Activated CD4-positive, alpha-beta T cell treated with anti-CD3 and anti-CD28 coated beads for 48 hours (primary cell): ENCODE measurements at regions not wholly inside any gene's neighbourhood (a gene's known extent, or its start where the extent isn't known, plus 50 kb on each side); places are given as distances from the start of the nearest gene placed in this dataset.
"Not testable (repeated sequence)": the region's sequence is repeated elsewhere in the genome, so short reads cannot be mapped to it uniquely, and the experiment has no call there.

Experiments
- DNase-seq: peaks from one replicate; pipeline ENCODE4 v3.0.0-alpha.2; 2020

DNA sequence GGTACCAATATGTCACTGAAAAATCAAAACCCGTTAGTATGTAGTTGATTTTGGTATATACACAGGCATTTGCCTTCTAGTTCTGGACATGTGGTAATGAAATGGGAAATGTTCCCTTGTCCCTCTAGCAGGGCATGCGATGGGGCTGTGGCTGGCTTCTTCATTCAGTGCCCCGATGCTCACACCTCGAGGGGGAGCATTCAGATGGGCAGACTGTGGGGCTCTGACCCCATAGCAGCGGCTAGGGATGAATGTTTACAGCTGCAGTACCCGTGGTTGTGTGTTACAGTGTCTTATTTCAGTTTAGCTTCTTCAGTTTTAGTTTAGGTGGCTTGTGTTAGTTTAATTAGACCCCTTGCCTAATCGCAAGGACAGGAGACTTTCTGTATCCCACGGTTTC lies 1741.0 kb upstream of the PCDH10 start:
- DNase-seq, result no peak

DNA sequence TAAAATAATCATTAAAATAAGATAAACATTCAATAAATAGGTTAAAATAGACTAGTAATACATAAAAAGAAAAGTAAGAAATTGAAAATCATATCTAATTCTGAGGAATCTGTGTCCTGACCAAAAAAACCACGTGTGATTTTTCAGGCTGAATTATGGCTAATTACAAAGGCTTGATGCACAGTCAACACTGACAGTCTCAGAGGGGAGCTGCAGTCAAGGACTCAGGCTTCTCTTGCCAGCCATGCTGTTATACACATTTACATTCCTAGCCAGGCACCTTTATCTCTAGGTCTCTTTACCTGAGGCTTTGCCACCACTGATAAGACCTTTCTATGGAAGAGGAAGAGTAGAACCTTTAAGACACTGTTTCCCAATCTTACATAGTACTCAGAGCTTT lies 1737.7 kb upstream of the PCDH10 start:
- no peak for DNase-seq

DNA sequence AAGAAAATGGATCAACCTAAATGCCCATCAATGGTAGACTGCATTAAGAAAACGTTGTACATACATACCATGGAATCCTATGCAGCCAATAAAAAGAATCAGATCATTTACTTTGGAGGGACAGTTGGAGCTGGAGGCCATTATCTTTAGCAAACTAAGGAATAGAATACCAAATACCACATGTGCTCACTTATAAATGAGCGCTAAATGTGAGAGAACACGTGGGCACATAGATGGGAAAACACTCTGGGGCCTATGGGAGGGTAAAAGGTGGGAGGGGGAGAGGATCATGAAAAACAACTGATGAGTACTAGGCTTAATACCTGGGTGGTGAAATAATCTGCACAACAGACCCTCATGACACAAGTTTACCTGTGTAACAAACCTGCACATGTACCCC lies 1729.9 kb upstream of the PCDH10 start:
- DNase-seq, result no peak

DNA sequence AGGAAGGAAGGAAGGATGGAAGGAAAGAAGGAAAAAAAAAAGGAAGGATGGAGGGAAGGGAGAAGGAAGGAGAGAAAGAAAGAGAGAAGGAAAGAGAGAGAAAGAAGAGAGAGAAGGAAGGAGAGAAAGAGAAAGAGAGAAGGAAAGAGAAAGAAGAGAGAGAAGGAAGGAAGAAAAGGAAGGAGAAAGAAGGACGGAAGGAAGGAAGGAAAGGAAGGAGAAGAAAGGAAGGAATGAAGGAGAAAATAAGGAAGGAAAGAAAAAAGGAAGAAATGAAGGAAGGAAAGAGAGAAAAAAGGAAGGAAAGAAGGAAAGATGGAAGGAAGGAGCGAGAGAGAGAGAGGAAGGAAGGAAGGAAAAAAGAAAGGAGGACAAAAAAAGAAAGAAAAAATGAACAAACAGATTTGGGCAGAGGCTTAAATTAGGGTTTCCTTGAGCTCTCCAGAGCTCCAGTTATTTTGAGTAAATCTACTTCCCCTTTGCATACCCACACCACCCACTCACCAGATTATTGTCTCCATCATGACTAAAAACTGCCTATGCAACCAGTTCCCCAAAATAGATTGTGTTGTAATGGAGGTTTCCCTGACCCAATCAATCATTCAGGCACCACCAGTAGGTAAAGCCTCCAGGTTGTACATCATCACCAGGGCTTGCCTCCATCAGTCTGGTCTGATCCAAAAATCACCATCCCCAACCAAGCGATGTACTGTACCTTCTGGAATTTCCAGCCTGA lies 1722.9 kb upstream of the PCDH10 start:
- no peak for DNase-seq

DNA sequence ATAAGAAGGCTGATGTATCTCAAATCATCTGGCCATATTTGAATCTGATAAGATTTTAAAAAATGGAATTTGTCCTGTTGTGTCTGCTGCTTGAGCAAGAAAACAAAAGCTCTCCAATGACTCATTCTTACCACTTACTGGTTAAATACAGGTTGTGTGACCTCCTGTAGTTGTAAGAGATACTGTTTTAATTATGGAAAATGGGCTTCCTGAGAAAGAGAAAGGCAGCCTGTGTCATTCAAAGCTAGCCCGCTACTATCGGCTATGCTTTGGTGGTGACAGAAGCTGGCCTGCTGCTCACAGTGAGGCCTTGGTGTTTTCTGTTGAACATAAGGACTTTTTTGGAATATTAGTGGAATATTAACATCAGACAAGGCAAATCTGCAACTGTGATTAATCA lies 1722.1 kb upstream of the PCDH10 start:
- DNase-seq, result no peak

DNA sequence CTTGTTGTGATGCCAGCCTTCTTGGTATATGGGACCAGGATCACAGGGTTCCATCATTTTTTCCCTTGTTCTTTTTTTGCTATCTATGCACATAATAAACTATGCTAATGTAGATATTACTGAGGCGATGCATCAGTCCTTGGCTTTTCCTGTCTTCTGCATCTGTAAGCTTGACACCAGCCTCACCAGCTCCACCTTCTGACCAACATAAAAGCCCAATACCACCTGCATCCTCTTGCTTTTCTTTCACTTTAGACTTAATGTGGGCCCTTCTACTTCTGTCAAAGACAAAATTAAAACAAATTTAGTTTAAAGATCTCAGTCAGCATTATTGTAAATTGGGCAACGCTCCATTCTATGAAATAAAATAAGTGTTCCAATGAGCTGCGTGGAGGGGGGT lies 1718.8 kb upstream of the PCDH10 start:
- no peak for DNase-seq

DNA sequence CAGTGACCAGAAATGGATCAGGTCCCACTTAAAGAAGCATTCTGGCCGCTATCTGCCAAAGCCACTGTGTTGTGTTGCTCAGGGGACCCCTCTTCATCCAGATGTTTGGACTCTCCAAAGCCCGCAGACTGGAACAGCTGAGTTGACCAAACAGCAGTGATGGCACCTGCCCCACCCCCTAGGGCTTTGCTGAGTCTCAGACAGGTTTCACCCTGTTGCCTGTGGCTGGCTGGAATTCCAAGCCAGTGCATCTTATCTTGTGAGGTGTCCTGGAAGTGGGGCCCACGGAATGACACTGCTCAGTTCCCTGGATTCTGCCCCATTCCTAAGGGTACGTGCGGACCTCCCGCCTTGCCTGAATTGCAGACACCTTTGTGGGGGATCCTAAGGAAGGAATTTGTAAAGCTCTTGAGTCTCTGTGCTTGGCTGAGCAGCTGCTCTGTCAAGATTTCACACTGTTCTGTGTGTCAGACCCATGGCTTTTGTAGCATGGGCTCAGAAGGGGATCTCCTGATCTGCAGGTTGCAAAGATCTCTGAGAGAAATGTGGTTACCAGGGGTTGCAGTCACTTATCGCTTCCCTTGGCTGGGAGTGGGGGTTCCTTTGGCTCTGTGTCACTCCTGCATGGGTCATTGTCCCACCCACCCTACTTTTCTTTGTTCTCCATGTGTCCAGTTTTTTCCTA lies 1707.9 kb upstream of the PCDH10 start:
- DNase-seq, result no peak

DNA sequence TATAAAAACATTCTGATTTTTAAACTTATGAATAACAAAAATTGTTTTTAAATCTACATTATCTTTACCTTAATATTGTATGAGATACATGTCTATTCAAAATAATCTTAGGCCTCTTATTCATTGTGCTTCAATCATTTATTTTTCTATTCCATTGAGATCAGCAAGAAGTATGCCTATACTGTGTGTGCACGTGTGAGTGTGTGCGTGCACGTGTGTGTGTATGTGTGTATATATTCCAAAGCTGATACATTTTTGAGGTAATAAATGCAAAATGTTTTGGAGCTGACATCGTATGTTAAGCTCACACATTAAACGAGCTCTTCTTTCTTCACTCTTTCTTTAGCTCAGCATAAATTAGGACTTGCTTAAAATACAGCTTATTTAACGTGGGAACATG lies 1701.2 kb upstream of the PCDH10 start:
- DNase-seq, result no peak

DNA sequence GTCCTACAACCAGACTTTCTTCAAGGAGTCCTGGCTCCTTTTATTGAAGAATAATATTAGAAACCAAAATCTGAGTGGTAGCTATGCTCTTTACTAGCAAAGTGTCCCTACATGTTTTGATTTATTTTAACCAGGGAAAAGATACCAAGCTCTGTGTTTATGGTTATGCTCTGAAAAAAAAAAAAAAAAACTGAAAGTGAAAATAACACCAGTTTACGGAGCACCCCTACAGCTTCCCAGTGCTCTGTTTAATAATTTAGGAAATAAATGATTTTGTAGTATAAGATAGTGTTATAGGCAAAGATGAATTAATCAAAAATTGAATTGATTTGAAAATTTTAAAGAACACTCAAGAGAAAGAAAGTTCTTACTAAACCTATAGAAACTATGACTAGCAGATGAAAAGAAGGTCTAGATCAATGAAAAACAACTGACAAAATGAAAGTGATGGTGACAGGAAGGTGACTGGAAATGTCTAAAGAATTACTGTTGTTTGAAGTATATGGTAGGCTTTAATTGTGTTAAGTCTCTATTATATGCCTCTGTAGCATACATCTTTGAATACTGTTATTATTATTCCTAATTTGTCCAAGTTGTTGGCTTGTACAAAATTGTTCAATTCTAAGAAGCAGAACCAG lies 1698.4 kb upstream of the PCDH10 start:
- no peak for DNase-seq

DNA sequence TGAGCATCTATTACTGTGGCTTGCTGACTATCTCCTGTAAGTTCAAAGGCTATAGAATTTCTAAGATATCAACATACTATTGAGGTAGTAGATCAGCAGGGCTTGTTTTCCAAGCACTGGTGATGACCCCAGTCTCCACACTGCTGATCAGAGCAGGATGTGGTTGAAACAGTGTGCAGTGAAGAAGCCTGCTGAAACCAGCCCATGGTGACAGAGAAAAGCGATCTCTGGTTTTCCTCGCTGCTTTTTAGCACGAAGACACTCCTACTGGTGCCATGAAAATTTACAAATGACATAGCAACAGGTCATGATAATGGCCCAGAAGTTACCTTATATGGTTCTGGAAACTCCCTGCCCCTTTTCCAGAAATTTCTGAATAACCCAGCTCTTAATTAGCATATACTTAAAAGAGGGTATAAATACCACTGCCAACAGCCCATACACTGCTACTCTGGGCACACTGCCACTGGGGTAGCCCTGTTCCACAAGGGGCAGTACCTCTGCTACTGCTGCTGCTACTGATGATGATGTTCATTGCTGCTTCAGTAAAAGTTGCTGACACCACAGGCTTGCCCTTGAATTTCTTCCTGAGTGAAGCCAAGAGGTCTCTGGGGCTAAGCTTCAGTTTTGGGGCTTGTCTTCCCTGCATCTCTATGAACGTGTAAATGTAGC lies 1689.5 kb upstream of the PCDH10 start:
- no peak for DNase-seq

DNA sequence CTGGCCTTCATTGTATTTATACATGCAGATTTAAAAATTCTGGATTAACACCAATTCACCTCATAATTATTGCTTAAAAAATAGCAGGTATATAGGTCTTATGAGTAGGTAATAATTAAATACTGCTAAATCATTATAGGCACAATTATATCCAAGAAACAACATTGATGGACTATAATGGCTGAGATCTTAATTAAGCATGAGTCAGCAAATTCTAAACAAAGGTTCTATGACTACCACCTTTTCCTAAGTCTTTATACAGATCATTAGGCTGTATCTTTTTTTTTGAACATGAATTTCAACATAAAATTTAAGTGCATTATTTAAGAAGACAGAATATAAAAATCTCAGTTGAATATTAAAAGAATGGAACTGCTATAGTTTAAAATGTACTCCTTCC lies 1678.7 kb upstream of the PCDH10 start:
- no peak for DNase-seq

DNA sequence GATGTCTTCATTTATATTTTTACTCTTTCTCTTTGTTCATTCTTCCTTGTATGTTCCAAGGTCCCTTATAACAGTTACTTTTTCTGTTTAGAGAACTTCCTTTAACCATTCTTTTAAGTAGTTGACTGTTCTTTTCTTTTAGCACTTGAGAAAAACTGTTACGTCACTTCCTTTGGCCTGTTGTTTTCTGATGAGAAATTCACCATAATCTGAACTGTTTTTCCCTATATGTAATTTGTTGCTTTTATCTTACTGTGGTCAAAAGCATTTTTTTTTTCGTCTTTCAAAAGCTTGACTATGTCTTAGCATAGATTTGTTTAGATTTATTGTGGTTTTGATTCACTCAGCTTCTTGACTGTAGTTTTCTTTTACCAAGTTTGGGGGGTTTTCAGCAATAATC lies 1660.3 kb upstream of the PCDH10 start:
- DNase-seq, result no peak

DNA sequence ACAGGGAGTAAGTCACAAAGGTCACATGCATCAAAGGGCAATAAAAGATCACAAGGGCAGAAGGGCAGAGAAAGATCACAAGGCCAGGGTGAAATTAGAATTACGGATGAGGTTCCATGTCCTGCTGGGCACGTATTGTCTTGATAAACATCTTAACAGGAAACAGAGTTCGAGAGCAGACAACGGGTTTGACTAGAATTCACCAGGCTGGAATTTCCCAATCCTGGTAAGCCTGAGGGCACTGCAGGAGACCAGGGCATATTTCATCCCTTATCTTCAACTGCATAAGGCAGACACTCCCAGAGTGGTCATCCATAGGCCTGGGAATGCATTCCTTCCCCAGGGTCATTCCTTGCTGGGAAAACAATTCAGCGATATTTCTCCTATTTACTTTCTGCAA lies 1652.9 kb upstream of the PCDH10 start:
- DNase-seq, result not testable (repeated sequence)

DNA sequence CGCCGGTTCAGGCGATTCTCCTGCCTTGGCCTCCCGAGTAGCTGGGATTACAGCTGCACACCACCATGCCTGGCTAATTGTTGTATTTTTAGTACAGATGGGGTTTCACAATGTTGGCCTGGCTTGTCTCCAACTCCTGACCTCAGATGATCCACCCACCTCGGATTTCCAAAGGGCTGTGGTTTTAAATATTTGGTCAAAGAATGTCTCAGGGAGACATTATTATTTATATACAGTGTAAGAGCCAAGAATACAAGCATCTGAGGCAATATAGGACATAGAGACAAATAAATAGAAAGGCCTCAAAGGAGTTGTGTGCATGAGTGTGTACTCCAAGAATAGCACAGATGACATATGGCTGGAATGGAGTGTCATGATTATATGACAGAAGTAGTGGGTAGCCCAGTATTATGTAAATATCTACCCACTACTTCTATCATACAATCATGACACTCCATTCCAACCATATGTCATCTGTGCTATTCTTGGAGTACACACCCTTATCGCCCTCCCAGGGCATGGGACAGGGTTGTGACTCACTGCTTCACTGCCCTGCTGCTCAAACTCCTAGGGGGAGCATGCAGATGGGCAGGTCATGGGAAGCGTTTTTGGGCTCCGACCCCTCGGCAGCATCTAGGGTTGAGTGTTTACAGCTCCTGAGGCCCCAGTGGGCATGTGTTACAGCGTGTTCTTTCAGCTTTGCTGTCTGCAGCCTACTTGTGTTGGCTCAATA lies 1649.8 kb upstream of the PCDH10 start:
- DNase-seq, result no peak

DNA sequence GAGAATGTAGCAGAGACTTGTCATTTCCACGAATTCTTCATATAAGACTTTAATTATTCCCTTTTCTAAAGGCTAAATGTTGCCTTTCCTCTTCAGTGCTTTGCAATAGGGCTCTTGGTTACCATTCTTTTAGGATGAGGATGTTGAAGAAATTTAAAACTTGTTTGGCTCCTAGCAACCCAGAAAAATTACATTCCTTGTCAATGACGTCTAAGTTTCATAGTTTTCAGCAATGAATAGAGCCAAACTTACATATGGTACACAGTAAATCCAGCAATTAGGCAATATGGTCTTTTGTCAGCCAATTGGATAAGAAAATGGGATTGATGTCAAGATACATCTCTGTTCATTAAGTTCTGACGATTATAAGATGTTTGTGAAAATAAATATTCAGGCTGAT lies 1639.6 kb upstream of the PCDH10 start:
- DNase-seq, result no peak

DNA sequence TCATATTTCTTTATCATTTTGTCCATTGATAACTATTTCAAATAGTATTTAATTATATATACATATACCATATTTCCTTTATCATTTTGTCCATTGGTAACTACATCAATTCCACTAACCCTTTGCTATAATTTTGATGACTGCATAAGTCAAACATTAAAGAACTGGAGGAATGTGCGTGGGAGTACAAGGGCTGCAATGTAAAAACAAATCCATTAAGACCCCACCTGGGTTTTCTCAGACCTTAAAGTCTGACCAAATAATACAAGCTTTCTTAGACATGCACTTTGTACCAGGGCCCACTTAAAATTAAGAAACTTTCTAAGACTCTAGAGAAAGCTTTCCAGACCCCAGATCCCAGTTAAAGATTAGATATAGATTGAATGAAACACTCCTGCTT lies 1622.4 kb upstream of the PCDH10 start:
- no peak for DNase-seq

DNA sequence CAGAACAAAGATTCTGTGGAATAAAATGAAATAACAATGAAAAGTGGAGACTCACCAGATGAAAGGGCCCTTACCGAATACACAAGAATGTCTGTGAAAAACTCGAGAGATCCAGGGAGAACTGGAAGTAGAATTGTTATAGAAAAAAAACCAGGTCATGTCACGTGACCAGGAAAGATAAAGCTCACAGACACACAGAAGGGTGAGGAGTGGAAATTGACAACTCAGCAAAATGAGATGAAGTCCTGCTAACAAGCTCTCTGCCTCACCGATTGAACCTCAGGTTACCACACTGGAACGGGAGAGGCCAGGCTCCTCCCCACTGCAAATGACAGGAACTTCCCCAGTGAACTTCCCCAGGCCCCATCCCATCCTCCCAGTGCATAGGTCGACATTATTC lies 1618.0 kb upstream of the PCDH10 start:
- DNase-seq, result no peak

DNA sequence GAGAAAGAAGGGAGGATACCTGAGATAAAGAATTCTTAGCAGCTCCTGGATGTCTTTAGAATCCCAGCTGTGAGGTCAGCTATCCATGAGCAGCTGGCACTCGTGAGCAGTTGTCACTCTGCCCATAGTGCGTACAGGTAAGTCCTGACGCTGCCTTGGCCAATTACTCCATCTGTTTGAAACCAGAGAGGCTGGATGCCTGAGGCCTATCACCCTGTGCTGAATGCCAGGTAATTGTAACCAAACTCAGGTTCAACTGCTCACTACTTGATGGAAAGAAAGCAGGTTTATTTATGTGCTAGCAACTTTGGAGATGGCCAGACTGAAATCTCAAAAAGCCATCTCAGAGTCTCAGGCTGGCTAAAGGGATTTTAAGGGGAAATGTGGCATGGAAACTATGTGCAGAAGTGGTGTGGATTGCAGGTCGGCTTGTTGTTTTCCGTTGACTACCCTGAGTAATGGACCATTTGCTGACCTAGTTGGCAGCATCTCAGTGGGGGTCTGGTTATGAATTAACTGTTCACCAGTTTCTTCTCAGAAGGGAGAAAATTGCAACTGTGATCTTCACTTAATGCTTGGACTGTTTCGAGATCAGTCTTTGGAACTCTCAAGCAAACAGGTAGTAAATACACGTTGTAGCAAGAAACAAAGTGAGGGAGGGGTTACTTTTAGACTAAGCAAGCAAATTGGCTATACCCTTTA lies 1614.0 kb upstream of the PCDH10 start:
- no peak for DNase-seq

DNA sequence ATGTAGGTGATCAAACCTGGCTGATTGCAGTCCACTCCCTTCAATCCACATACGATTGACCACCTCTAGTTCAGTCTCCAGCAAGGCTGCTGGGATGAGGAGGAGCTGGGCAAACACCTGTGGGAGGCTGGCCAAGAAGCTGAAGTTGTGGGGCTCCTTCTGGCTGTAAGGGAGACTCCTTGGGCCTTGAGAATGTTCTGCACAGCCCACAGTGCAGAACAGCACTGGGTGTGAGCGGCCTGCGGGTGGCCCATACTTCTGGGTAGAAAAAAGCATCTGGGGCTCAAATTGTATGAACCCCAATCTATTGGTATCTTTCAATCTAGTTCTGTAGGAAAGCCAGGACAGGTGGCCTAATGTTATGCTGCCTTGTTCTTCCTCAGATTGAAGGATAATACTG lies 1608.8 kb upstream of the PCDH10 start:
- DNase-seq, result no peak

DNA sequence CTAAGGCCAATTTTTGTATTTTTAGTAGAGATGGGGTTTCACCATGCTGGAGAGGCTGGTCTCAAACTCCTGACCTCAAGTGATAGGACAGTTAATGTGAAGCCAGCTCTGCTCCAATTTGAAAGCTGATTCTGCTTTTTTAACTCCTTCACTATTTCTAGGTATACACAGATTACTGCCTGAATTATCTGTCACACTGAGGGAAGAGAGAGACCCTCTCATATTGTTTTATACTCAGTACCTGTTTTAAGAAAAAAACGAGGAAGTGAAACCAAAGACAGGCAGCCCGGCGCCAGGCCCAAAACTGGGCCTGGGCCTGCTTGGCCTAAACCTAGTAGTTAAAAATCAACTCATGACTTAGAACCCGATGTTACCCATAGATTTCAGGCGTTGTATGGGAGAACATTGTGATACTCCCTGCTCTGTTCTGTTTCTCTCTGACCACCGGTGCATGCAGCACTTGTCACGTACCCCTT lies 1601.5 kb upstream of the PCDH10 start:
- DNase-seq, result no peak

DNA sequence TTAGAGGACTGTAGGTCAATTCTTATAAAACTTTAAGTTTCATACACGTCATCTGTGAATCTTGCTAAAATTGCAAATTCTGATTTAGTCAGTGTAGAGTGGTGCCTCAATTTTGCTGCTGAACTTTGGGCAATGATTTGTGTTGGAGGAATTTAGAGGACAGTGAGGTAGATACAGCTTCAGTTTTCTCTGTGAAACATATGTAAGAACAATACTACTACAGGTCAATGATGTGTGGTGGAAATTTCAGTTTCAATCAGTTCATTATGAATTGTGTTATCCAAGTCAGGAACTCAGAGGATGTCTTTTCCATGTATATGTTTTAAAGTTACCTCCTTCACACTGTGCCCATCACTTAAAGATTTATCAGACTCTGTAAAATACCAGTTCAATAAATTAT lies 1597.8 kb upstream of the PCDH10 start:
- DNase-seq, result no peak

DNA sequence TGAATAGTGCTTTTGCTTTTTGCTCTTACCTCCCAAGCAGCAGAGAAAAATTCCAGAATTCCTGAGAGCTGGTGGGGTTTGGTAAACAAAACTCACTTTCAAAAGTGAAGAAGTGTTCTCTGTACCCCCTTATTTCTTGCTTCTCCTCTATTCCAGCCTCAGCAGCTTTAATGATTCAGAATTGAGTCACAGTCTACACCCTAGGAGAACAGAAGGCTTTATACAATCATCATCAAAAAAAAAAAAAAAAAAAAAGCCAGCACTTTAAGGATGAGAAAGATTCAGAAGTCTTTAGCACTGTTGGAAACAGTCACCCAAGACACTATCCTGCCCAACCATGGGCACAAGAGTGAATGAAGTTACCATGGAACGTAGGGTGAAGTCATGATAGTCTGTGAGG lies 1583.1 kb upstream of the PCDH10 start:
- no peak for DNase-seq
